Left cardiac atrium (tissue), 4 donors: ENCODE measurements at regions not wholly inside any gene's neighbourhood (a gene's known extent, or its start where the extent isn't known, plus 50 kb on each side); places are given as distances from the start of the nearest gene placed in this dataset.

Experiments used
- ATAC-seq, 2 donors: fragments of 200-7000 bp; cut with Tn5 transposase; one replicate each; pipeline ENCODE4 v1.9.1; 2020; ENCODE audit warnings: mild to moderate bottlenecking in 2 of 2, moderate library complexity in 2 of 2
- DNase-seq: peaks from one replicate; pipeline ENCODE4 v3.0.0-alpha.2; 2020
- intact Hi-C, 2 donors: fragments of 100-400 bp; cut with DNase I; formaldehyde crosslinking; loops; one replicate each; pipeline versions ENCODE4 v1.14.1 to v1.15.1; 2022 to 2023
- donor health status: DM: no; HTN: yes; CAD: no.
- donor health status: DM: no; HTN: yes; CAD: no; lungs with severe emphysema.
- donor health status: DM: yes; HTN: yes; CAD: no.
- donor health status: Dilated cardiomyopathy.

DNA sequence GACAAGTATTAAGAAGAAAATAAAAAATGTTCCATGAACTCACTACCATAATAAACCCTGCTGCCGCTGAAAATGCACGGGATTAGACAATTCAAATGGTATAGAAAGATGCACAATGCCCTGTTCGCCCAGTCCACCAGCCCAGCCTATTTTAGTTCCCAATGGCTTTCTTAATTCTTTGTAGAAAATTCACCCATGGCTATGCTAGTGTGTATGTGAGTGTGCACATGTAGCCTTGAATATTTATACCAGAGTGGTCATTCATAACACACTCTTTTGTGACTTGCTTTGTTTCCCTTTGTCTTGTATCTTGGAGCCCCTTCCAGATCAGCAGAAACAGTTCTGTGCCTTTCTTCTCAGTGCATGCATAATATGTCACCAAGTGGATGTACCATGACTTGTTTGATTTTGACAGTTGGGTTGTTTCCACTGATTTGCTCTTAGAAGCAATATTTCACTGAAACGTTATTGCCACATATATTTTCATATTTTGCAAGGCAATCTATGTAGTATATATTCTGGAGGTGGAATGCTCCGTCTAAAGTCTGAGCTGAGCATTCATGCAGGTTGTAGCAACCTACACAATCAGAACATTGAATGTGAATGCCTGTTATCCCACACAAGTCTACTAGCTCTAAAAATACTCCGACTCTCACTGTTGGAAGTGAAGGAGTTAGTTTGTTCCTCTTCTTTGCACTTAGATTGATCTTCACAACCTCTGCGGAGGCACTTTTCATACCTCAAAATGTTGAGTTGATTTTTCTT, 383.0 kb upstream of the EEF2KMT start:
- DNase-seq (no peak), ATAC-seq (no peak)
- intact Hi-C loops = no loop called here

DNA sequence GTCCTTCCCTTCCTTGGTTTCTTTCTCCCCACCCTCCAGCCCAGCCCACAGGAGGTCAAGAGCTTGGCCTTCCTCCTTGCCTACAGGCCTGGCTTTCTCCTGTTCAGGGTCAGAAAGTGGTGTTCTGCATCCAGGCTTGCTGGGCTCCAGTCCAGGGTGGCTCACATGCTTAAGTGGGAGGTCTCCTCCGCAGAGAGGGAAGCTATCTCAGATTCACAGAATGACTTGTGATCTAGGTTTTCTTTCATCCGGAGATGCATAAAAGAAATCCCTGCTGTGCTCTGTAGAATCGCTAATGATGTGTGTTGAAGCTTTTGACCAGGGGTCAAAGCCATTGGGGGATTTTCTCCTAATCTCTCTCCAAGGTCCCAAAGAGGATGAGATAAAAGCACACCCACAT, 382.3 kb upstream of the EEF2KMT start:
- intact Hi-C loops = no loop called here
- DNase-seq = no peak
- no peak for ATAC-seq

DNA sequence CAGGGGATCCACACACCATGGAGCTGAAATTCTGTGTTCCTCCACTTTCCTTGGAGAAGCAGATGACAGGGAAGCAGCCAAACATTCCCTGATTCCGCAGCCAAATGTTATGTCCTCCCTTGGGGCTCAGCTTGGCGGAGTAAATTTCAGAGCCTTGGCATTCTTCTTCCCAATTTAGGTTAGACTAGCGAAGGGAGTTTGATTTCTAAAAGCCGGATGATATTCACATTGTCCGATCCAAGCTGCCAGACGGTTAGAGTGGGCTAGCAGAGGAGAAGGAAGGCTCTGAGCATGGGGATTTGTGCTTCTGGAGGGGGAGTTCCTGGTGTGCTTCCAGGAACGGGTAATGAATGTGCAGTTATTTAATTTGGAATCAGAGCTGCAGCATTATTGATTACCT, 380.4 kb upstream of the EEF2KMT start:
- no peak for DNase-seq
- no peak for ATAC-seq
- intact Hi-C loops = no loop called here

DNA sequence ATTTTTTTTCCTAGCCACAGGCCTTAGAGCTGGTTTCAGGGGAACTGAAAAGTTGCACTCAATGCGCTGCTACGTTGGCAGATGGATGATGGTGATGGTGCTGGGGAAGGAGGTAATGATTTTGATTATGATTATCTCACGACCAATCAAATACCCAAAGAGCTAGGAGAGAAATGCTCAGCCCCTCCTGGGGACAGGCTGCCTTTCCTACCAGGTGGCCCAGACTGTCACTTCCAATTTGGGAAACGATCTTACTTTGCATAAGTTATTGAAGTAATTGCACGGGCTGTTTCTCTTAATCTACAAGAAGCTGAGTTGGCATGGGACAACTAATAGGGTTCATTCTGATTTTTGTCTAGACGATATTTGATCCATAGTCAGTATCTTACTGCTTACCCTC, 379.7 kb upstream of the EEF2KMT start:
- DNase-seq = no peak
- ATAC-seq = no peak
- intact Hi-C loops = no loop called here

DNA sequence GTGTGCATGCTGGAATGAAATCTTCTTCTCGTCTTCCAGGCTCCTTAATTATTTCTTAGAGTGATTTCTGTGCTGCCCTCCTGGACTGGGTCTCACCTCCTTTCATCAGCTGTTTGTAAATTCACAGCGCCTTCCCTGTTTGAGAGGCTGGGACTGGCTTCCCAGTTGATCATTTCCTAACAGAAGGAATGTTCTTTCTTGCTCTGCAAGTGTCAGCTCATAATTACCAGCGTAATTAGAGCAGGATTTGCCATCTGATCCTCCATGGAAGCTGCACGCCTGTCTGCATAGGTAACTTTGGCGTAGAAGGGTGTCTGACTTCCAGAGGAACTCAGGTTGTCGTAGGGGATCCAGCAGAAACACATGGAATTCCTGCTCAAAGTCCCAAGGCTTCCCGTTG, 375.0 kb upstream of the EEF2KMT start:
- DNase-seq (no peak), ATAC-seq (no peak)
- intact Hi-C loops = no loop called here

DNA sequence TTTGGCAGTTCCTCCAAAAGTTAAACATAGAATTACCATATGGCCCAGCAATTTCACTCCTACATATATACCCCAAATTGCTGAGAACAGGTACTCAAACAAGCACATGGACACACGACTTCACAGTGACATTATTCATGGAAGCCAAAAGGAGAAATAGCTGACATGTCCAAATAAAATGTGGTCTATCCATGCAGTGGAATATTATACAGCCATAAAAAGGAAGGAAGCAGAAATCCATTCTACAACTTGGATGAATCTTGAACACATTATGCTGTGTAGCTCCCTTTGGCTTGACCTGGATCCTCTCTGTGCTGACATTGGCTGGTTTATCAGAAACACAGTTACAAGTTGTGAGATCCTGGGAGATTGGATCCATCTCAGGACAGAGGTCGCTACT, 370.9 kb upstream of the EEF2KMT start:
- intact Hi-C loops = no loop called here
- DNase-seq (no peak), ATAC-seq (no peak)

DNA sequence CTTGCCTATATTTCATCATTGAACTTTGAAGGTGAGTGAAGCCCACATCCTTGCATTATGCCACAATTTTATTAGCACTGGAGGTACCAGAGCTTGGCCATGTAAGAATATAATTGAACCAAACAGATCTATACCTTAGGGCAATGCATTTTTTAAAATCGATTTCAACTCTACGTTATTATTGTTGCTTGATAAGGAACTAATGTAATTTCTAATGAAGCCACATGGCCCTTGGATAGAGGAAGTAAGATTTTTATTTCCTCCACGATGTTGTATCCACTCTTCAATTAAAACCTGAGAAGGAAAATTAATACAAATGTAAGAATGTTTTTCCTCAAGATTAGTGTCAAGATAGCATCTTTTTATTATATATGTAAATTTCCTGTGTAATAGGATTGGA, 370.0 kb upstream of the EEF2KMT start:
- ATAC-seq (no peak), DNase-seq (no peak)
- intact Hi-C loops = no loop called here

DNA sequence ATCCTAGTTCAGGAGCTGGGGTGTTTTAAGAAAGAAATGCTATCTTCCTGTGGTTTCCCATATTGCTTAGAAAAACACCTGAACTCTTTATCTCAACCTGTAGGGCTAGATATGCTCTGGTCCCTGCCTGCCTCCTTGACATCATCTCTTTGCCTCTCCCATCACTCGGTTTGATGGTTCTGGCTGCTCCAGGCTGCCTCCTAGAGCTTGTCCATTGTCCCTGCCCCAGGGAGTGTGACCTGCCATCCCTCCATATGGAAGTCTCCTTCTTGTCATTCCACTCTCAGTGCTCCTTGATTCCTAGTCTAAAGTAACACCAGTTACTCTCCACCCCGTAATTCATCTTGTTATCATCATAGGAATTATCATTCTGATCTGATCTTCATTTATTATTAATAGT, 369.0 kb upstream of the EEF2KMT start:
- DNase-seq = no peak
- no peak for ATAC-seq
- intact Hi-C loops = no loop called here

DNA sequence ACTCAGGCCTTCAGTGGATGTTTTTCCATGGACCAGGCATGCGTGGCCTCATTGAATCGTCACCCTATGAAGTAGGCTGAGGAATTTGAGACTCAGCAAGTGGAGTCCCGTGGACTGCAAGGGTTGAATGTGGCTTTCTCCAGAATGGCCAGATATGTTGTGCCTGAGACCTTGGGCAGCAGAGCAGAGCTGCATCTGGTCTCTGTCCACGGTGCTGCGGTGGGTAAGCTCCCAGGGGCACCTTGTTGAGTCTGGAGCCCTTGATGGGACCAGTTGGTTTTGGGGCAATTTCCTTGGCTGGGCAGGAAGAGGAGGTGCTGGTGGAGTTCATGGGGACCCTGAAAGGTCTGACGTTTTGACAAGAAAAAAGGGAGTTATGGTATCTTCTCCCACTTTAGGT, 368.1 kb upstream of the EEF2KMT start:
- intact Hi-C loops = no loop called here
- DNase-seq = no peak
- no peak for ATAC-seq

DNA sequence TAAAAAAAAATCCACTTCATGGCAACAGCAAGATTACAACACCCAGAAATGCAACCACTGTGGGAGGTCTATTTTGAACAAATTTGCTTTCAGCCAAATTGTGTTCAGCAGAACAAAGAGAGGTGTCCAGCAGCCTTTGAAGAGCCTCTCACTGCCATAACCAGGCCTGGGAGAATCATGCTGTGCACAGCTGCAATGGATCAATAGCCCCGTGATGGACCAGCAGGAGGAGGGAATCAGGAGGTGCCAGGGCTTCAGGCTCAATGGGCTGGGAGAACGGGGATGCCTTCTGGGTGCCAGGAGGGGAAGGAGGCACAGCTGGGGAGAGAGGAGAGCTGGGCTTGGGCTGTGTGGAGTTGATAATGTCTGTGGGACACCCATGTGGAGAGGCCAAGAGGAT, 366.2 kb upstream of the EEF2KMT start:
- DNase-seq (no peak), ATAC-seq (no peak)
- intact Hi-C loops = no loop called here

DNA sequence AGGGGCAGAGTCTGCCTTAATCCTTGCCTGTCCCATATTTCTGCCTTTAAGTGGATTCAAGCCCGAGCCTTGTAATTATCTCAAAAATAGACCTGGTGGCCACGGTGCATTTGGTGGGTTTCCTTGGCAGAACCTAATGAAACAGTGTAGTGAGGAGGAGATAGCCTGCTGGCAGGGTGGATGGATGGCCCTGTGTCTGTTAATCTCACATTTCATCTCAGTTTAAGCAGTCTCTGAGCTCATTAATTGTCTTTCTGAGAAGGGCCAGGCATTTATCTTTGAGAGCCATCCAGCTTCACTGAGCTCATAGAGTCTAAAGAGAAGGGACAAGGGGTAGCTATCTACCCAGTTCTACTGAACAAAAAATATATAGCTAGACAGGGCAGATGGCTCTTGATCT, 364.0 kb upstream of the EEF2KMT start:
- ATAC-seq (no peak), DNase-seq (no peak)
- intact Hi-C loops = no loop called here

DNA sequence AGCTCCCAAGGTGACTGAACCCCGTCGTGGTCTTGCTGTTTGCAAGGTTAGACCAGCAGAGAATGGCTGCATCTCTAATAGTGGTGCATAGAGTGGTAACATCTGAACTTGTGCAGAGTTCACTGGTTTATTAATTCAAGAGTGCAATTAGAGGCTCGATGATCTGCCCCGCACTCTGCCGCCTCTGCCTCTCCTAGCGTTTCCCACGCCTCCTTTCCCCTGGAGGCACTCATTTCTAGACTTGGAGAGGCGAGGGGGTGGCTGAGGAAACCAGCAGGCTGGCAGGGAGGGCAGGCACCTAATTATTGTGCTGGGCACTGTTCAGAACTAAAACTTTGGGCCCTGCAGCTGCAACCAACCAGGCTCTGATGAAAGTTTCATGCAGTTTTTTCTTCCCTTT, 363.5 kb upstream of the EEF2KMT start:
- no peak for ATAC-seq
- intact Hi-C loops = no loop called here

DNA sequence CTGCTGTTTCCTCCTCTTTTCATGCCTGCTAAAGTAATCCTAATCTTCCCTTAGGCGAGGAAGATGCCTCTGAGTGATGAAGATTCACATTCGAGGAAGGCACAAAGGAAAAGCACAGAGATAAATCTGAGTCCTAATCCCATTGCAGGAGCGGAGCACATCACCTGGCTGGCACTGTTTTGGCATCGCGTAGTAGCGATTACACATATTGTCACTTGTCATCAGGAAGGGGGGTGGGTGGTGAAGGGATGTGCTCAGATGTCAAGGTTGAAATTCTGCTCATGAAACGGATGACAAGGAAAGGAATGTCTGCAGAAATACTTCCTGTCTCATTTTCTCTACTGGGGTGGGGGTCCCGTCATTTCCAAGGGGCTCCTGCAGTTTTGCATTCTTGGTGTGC, 363.1 kb upstream of the EEF2KMT start:
- intact Hi-C loops = no loop called here
- DNase-seq (no peak), ATAC-seq (no peak)

More for the DNA sequence above, 363.5 kb upstream of the EEF2KMT start:
- DNase-seq = no peak

DNA sequence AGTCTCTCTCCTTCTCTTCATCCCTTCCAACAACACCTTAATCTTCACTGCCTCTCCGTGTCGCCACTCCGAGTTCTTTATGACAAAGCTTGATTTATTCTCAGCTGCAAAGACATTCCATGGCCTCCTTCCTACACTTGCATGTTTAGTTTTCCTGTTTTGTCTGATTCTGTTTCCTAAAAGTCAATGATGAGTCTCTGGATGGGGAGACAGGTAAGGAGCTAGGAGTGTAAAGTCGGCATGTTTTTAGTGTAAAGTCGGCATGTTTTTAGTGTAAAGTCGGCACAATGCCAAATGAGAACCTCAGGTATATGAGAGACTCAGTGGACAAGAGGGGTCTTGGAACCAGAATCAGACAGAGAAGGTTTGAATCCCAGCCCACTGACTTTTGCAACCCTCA, 362.3 kb upstream of the EEF2KMT start:
- ATAC-seq = no peak
- intact Hi-C loops = no loop called here

DNA sequence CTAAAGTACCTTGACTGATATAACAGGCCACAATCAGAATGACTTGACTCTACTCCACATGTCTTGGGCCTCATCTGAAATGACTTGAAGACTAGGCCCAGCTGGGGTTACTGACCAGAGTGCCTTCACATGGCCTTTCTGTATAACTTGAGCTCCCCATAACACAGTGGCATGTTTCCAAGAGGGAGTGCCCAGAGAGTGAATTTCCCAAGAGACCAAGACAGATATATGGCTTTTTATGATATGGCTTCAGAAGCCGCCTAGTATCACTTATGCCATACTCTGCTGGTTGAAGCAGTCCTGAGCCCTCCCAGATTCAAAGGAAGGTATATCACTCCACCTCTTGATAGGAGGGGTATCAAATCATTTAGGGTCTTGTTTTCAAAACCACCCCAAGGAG, 357.5 kb upstream of the EEF2KMT start:
- no peak for DNase-seq
- intact Hi-C loops = no loop called here
- ATAC-seq = no peak

More for the DNA sequence above, 362.3 kb upstream of the EEF2KMT start:
- DNase-seq = no peak

DNA sequence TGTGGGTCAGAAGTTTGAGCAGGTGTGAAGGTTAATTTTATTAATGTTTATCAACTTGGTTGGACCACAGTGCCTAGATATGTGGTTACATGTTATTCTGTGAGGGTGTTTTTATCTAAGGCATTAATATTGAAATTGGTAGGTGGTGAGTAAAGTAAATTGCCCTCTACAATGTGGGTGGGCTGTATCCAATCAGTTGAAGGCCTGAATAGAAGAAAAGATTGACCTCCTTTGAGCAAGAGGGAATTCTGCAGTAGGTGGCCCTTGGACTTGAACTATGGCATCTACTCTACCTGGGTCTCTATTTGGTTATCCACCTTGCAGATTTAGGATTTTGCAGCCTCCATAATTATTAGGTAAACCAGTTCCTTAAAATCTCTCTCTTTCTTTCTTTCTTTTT, 356.8 kb upstream of the EEF2KMT start:
- no peak for ATAC-seq
- intact Hi-C loops = no loop called here
- DNase-seq = no peak

DNA sequence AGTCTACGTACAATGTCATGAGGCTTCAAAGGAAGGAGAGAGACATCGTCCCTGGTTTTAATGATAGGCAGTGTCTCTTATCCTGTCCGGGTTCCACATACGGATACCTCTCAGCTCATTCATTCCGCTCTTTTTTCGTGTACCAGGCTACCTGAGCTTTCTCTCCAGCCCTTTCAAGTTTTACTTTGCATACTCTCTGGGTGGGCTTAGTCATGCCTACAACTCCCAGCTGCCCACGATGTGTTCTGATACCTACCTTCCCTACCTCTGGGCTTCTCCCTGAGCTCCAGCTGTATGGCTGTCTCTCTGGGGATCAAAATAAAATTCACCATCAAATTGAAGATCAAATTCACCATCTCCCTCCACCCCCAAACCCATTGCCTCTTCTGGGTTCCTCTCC, 354.0 kb upstream of the EEF2KMT start:
- no peak for DNase-seq
- intact Hi-C loops = no loop called here
- no peak for ATAC-seq

DNA sequence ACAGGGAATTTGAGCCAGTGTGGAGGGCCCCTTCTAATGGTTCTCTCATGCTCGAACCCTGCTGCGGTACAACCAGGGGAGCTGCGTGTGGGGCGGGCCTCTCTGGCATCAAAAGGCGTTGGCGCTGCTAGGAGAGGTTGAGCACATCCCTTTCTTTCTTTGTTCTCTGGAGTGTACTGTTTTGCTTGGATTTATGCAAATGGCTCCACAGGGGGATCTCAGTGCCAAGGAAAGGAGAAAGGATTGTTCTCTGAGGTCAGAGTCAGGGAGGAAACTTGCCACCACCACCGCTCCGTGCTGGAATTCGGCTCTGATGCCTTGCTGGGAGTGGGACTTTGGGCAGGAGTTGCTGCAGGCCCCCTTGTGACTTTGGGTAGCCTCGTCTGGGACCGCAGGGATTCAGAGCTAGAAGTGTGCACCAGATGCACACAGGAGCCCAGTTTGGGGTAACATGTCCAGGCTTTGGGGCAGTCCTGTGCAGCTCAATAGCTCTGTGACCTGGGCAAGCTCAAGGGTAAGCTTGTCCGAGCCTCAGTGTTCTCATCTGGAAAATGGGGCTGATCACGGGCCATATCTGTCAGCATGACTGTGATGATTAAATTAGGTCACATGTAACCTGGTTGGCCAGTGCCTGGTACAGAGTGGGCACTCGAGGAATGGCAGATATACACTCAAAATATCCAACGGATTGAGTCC, 353.0 kb upstream of the EEF2KMT start:
- no peak for DNase-seq
- no peak for ATAC-seq
- intact Hi-C loops = no loop called here

DNA sequence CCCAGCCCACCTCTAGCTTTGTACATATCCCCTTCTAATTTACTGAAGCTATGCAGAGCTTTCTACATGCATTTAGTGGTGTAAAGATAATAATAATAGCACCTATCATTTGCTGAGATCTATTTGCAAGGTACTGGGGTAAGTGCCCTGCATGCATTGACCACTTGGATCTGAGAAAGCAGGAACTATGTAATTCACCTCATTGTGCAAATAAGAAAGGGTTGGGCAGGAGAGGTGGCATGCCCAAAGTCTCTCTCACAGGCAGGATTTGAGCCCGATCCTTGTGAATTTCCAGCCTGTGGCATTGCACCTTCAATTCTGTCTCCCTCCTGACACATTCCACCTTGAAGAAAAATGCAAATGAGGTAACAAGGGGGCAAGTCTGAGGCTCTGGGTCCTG, 352.3 kb upstream of the EEF2KMT start:
- intact Hi-C loops = loop anchor here in 1 of 2 donors (10.0 kb wide), 1 partner anchor 55 kb away; no protein-coding TSS in a partner anchor
- DNase-seq = no peak
- ATAC-seq = no peak

DNA sequence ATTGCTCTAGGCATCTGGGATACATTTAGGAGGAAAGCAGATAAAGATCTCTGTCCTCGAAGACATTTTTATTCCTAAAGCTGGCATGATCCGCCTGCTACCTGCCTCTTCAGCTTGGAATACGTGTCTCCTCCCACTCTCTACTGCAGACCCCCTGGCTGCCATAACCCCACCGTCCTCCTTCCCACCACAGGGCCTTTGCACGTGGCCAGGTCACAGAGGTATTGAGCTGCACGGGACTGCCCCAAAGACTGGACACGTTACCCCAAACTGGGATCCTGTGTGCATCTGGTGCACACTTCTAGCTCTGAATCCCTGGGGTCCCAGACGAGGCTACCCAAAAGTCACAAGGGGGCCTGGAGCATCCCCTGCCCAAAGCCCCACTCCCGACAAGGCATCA, 351.2 kb upstream of the EEF2KMT start:
- DNase-seq (no peak), ATAC-seq (no peak)
- intact Hi-C loops = loop anchor here in 1 of 2 donors (10.0 kb wide), 1 partner anchor 56 kb away; no protein-coding TSS in a partner anchor

DNA sequence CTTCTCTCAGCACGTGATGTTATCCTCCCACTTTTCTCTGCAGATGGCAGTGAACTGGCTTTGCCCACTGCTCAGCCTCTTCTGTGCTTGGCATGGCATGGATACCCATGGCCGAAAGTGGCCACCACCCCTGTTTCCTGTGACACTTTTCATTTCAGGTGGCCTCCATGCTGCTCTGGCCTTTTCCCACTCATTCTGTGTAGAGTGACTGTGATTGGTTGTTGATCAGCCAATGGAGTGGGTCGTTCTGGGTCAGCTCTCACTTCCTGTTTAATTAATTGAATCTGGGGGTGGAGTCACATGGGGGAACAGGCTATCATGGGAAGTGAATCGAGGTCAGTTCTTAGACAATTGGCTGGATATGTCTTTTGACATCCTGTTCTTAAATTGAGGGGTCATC, 350.1 kb upstream of the EEF2KMT start:
- ATAC-seq (no peak), DNase-seq (no peak)
- intact Hi-C loops = loop anchor here in 1 of 2 donors (10.0 kb wide), 1 partner anchor 57 kb away; no protein-coding TSS in a partner anchor
